NCI-H2227 (cell line): ENCODE measurements at regions not wholly inside any gene's neighbourhood (a gene's known extent, or its start where the extent isn't known, plus 50 kb on each side); places are given as distances from the start of the nearest gene placed in this dataset.
"Not testable (repeated sequence)": the region's sequence is repeated elsewhere in the genome, so short reads cannot be mapped to it uniquely, and the experiment has no call there.

Experiments
- DNase-seq: peaks from one replicate; lab custom pipeline; 2025; ENCODE audit not compliant: unreplicated experiment; lab: John Stamatoyannopoulos, UW

- DNase-seq, result no peak
Observed at GRCh38 chr1:101522486-101522885, 285.7 kb downstream of the S1PR1 start.

- no peak for DNase-seq
Observed at GRCh38 chr1:101526813-101527212, 290.0 kb downstream of the S1PR1 start.

- DNase-seq, result no peak
Observed at GRCh38 chr1:101532377-101532776, 295.6 kb downstream of the S1PR1 start.

GRCh38 chr1:101540161-101540560 is 303.3 kb downstream of the S1PR1 start:
- no peak for DNase-seq

GRCh38 chr1:101546885-101547284 is 310.1 kb downstream of the S1PR1 start:
- DNase-seq, result no peak

- DNase-seq, result no peak
Observed at GRCh38 chr1:101547357-101547756, 310.5 kb downstream of the S1PR1 start.

- DNase-seq, result no peak
Observed at GRCh38 chr1:101548376-101548775, 311.6 kb downstream of the S1PR1 start.

- no peak for DNase-seq
Observed at GRCh38 chr1:101550581-101550980, 313.8 kb downstream of the S1PR1 start.

GRCh38 chr1:101566883-101567538 is 330.2 kb downstream of the S1PR1 start:
- no peak for DNase-seq

GRCh38 chr1:101567582-101568189 is 330.9 kb downstream of the S1PR1 start:
- DNase-seq, result peak; percentile 30

GRCh38 chr1:101587741-101588140 is 350.9 kb downstream of the S1PR1 start:
- no peak for DNase-seq

GRCh38 chr1:101588677-101589076 is 351.9 kb downstream of the S1PR1 start:
- DNase-seq, result no peak

GRCh38 chr1:101592845-101593244 is 356.0 kb downstream of the S1PR1 start:
- DNase-seq, result no peak

- no peak for DNase-seq
Observed at GRCh38 chr1:101595881-101596374, 359.1 kb downstream of the S1PR1 start.

- DNase-seq, result not testable (repeated sequence)
Observed at GRCh38 chr1:101600615-101601014, 363.8 kb downstream of the S1PR1 start.

GRCh38 chr1:101603726-101604125 is 366.9 kb downstream of the S1PR1 start:
- DNase-seq, result no peak

- DNase-seq, result no peak
Observed at GRCh38 chr1:101605878-101606277, 369.1 kb downstream of the S1PR1 start.

- DNase-seq, result no peak
Observed at GRCh38 chr1:101613546-101613945, 376.7 kb downstream of the S1PR1 start.

GRCh38 chr1:101618900-101619299 is 377.8 kb downstream of the OLFM3 start:
- DNase-seq, result no peak

GRCh38 chr1:101632548-101633272 is 364.0 kb downstream of the OLFM3 start:
- DNase-seq, result no peak

- no peak for DNase-seq
Observed at GRCh38 chr1:101645810-101646209, 350.9 kb downstream of the OLFM3 start.

- DNase-seq, result no peak
Observed at GRCh38 chr1:101652484-101652883, 344.2 kb downstream of the OLFM3 start.
